ENCODE measurements at regions not wholly inside any gene's neighbourhood (a gene's known extent, or its start where the extent isn't known, plus 50 kb on each side); places are given as distances from the start of the nearest gene placed in this dataset.

GRCh38 chr12:90203556-90203955 lies 494.9 kb upstream of the ATP2B1 start:
- no peak for TF ChIP-seq CTCF (IDR thresholded peaks at IDR 0.05; ENCODE audit: low read depth, low read length, missing input control)
- TF ChIP-seq HNF4G (IDR thresholded peaks at IDR 0.05), result no peak
- no peak for TF ChIP-seq TAF1 (conservative IDR thresholded peaks at IDR 0.05)
- no peak for TF ChIP-seq GABPA (IDR thresholded peaks at IDR 0.05 in 1 of 2, conservative IDR thresholded peaks at IDR 0.05 in 1 of 2)
- no peak for TF ChIP-seq NR2F2 (IDR thresholded peaks at IDR 0.05)
- no peak for TF ChIP-seq RAD21 (IDR thresholded peaks at IDR 0.05)
- no peak for TF ChIP-seq JUND (IDR thresholded peaks at IDR 0.05)
- TF ChIP-seq REST (IDR thresholded peaks at IDR 0.05), result no peak
- no peak for TF ChIP-seq SP1 (IDR thresholded peaks at IDR 0.05)
